ENCODE measurements at regions not wholly inside any gene's neighbourhood (a gene's known extent, or its start where the extent isn't known, plus 50 kb on each side); places are given as distances from the start of the nearest gene placed in this dataset.

DNA sequence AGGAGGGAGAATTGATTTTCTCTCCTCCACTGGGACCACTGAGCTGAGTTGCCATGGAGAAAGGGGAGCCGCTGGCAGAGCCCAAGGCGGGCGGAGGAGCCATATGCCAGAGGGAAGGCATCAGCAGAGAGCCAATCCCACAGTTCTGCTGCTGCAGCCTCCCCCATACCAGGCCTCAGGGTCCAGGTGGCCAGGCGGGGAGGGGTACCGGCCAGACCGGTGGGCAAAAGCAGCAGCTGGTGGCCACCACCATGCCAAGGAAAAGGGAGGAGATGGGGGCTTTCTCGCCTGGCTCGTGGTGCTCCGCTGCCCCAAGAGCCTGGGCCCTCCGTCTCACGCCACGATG, 72.8 kb downstream of the PITPNM2 start:
- no peaks in the 10 kb centered on the region for H3K27me3 ChIP-seq (ENCODE audit: insufficient read depth, low read length)
- DNase-seq (ENCODE audit: low read depth, low spot score): no peak
- H4K20me1 ChIP-seq (ENCODE audit: insufficient read depth): no peaks in the 10 kb centered on the region
- H3K27ac ChIP-seq (ENCODE audit: low read depth, low read length): no peak overlapping the region
- peaks cover 15 to 29% of the 10 kb centered on the region in 2 experiments for H3K4me1 ChIP-seq (ENCODE audit: control insufficient read depth in 1 of 2, insufficient read depth in 2 of 2, low read length in 2 of 2)
- ChIA-PET RAD21 (ENCODE audit: low non-redundant PET in 1 of 2, low total read pairs in 2 of 2, uncharacterized antibody in 2 of 2, unreplicated experiment in 2 of 2) (no interaction called here), CTCF (no interaction called here), POLR2A (no interaction called here)
- ATAC-seq: no peak
- H3K4me3 ChIP-seq (replicated peaks in 1 of 2; ENCODE audit: low read depth in 1 of 2, low read length in 2 of 2): no peak overlapping the region
- BruUV-seq (replicated peaks): no TSS peak
- H3K9ac ChIP-seq (ENCODE audit: low read length): no peak overlapping the region
- no peak overlapping the region for H2AFZ ChIP-seq (ENCODE audit: low read depth, low read length, poor library complexity, severe bottlenecking)
- H3K36me3 ChIP-seq (ENCODE audit: control insufficient read depth in 1 of 2, insufficient read depth in 2 of 2, low read length in 2 of 2): no peaks in the 10 kb centered on the region
- no peak for TF ChIP-seq ELF1 (IDR thresholded peaks at IDR 0.05; ENCODE audit: borderline replicate concordance, low read depth)
- TF ChIP-seq POLR2A (IDR thresholded peaks at IDR 0.05; ENCODE audit: borderline replicate concordance, extremely low read depth, insufficient read depth, insufficient read length): no peak
- TF ChIP-seq POLR2AphosphoS5 (IDR thresholded peaks at IDR 0.05; ENCODE audit: low read depth, low read length): no peak
- no peak for TF ChIP-seq EGR1 (IDR thresholded peaks at IDR 0.05; ENCODE audit: low read depth)
- no peak for TF ChIP-seq CBX3 (IDR thresholded peaks at IDR 0.05; ENCODE audit: low read depth)
- TF ChIP-seq YY1 (IDR thresholded peaks at IDR 0.05; ENCODE audit: extremely low read depth, insufficient replicate concordance, low read depth, low read length): no peak
- TF ChIP-seq, protein P1, sequence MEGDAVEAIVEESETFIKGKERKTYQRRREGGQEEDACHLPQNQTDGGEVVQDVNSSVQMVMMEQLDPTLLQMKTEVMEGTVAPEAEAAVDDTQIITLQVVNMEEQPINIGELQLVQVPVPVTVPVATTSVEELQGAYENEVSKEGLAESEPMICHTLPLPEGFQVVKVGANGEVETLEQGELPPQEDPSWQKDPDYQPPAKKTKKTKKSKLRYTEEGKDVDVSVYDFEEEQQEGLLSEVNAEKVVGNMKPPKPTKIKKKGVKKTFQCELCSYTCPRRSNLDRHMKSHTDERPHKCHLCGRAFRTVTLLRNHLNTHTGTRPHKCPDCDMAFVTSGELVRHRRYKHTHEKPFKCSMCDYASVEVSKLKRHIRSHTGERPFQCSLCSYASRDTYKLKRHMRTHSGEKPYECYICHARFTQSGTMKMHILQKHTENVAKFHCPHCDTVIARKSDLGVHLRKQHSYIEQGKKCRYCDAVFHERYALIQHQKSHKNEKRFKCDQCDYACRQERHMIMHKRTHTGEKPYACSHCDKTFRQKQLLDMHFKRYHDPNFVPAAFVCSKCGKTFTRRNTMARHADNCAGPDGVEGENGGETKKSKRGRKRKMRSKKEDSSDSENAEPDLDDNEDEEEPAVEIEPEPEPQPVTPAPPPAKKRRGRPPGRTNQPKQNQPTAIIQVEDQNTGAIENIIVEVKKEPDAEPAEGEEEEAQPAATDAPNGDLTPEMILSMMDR (IDR thresholded peaks at IDR 0.05 in 2 of 3, conservative IDR thresholded peaks at IDR 0.05 in 1 of 3; ENCODE audit: borderline replicate concordance in 1 of 3, insufficient read depth in 1 of 3, low read depth in 2 of 3, low read length in 2 of 3): no peak
- TF ChIP-seq RAD21 (IDR thresholded peaks at IDR 0.05; ENCODE audit: low read depth): no peak
- TF ChIP-seq SRF (IDR thresholded peaks at IDR 0.05; ENCODE audit: low read depth): no peak
- TF ChIP-seq CEBPB (IDR thresholded peaks at IDR 0.05; ENCODE audit: low read depth): no peak
- TF ChIP-seq, protein P2, sequence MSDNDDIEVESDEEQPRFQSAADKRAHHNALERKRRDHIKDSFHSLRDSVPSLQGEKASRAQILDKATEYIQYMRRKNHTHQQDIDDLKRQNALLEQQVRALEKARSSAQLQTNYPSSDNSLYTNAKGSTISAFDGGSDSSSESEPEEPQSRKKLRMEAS (IDR thresholded peaks at IDR 0.05): no peak
- TF ChIP-seq, protein P3, sequence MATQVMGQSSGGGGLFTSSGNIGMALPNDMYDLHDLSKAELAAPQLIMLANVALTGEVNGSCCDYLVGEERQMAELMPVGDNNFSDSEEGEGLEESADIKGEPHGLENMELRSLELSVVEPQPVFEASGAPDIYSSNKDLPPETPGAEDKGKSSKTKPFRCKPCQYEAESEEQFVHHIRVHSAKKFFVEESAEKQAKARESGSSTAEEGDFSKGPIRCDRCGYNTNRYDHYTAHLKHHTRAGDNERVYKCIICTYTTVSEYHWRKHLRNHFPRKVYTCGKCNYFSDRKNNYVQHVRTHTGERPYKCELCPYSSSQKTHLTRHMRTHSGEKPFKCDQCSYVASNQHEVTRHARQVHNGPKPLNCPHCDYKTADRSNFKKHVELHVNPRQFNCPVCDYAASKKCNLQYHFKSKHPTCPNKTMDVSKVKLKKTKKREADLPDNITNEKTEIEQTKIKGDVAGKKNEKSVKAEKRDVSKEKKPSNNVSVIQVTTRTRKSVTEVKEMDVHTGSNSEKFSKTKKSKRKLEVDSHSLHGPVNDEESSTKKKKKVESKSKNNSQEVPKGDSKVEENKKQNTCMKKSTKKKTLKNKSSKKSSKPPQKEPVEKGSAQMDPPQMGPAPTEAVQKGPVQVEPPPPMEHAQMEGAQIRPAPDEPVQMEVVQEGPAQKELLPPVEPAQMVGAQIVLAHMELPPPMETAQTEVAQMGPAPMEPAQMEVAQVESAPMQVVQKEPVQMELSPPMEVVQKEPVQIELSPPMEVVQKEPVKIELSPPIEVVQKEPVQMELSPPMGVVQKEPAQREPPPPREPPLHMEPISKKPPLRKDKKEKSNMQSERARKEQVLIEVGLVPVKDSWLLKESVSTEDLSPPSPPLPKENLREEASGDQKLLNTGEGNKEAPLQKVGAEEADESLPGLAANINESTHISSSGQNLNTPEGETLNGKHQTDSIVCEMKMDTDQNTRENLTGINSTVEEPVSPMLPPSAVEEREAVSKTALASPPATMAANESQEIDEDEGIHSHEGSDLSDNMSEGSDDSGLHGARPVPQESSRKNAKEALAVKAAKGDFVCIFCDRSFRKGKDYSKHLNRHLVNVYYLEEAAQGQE (IDR thresholded peaks at IDR 0.05; ENCODE audit: low read depth): no peak
- TF ChIP-seq ZFX (IDR thresholded peaks at IDR 0.05): no peak
- no peak for TF ChIP-seq TCF7L2 (IDR thresholded peaks at IDR 0.05; ENCODE audit: borderline replicate concordance, extremely low read depth, insufficient read depth, insufficient read length)
- intact Hi-C loops (cut with micrococcal nuclease): no loop called here
- no peaks in the 10 kb centered on the region for H3K9me2 ChIP-seq (ENCODE audit: insufficient read depth)
- H3K9me3 ChIP-seq (ENCODE audit: control insufficient read depth in 1 of 2, insufficient read depth in 1 of 2, low read depth in 1 of 2, low read length in 2 of 2): no peaks in the 10 kb centered on the region
- no peak overlapping the region for H3K4me2 ChIP-seq (ENCODE audit: low read length)
- no peaks in the 10 kb centered on the region; the same call in 1 of the 2 replicates for H3K79me2 ChIP-seq (ENCODE audit: insufficient read depth, low read length)

Data from HCT116 (cell line).